OCI-LY3 (cell line): ENCODE measurements at regions not wholly inside any gene's neighbourhood (a gene's known extent, or its start where the extent isn't known, plus 50 kb on each side); places are given as distances from the start of the nearest gene placed in this dataset.

Experiments used
- H2AFZ ChIP-seq: fragments of 200-600, 300-600 bp; shearing (Covaris generic); 2 replicates; pipeline ENCODE4 v1.6.0; 2014; ENCODE audit warnings: antibody characterized with exemption, low read depth, low read length
- H3K27ac ChIP-seq: fragments of 200-600, 300-600 bp; sonication (generic); 2 replicates; pipeline ENCODE4 v1.5.1; 2014; ENCODE audit warnings: mild to moderate bottlenecking, low read length, moderate library complexity, mixed read lengths
- H3K27me3 ChIP-seq: fragments of 200-600, 300-600 bp; sonication (generic); 2 replicates; pipeline ENCODE4 v1.6.1; 2014; ENCODE audit warnings: low read depth, low read length, mixed read lengths
- H3K36me3 ChIP-seq: fragments of 200-600, 300-600 bp; sonication (generic); replicated peaks from 2 replicates; pipeline ENCODE3; 2014; ENCODE audit warnings: low read depth, low read length, mixed read lengths
- H3K4me1 ChIP-seq: fragments of 300-600, 200-600 bp; sonication (generic); 2 replicates; pipeline ENCODE4 v1.6.1; 2014; ENCODE audit warnings: low read length, mixed read lengths
- H3K4me2 ChIP-seq: fragments of 200-600, 300-600 bp; sonication (generic); 2 replicates; pipeline ENCODE4 v1.6.1; 2014; ENCODE audit warnings: low read length, mixed read lengths
- H3K4me3 ChIP-seq: fragments of 300-600, 200-600 bp; sonication (generic); 2 replicates; pipeline ENCODE4 v1.5.1; 2014; ENCODE audit warnings: antibody characterized with exemption, mild to moderate bottlenecking, low read length, moderate library complexity
- H3K79me2 ChIP-seq: fragments of 300-600, 200-600 bp; shearing (Covaris generic); 2 replicates; pipeline ENCODE4 v1.6.1; 2014; ENCODE audit warnings: mild to moderate bottlenecking, low read length, mixed read lengths
- H3K9ac ChIP-seq: fragments of 300-600, 200-600 bp; shearing (Covaris generic); 2 replicates; pipeline ENCODE4 v1.6.0; 2014; ENCODE audit warnings: mild to moderate bottlenecking, low read length, moderate library complexity
- H3K9me3 ChIP-seq: fragments of 200-600, 300-600 bp; shearing (Covaris generic); 2 replicates; pipeline ENCODE4 v1.6.1; 2014; ENCODE audit warnings: low read length, mixed read lengths; ENCODE audit not compliant: insufficient read depth
- H4K20me1 ChIP-seq: fragments of 200-600, 300-600 bp; sonication (generic); 2 replicates; pipeline ENCODE4 v1.6.1; 2016; ENCODE audit warnings: low read length, mixed read lengths; ENCODE audit not compliant: insufficient read depth
- EZH2phosphoT487 ChIP-seq: fragments of 200-600 bp; shearing (Covaris generic); IDR thresholded peaks from 2 replicates; pipeline ENCODE4 v1.6.1; 2018; ENCODE audit warnings: antibody characterized with exemption, mixed run types, low read depth
- TF ChIP-seq, protein P1 (sequence below): fragments of 200-600, 300-600 bp; sonication (generic); IDR thresholded peaks from 2 replicates; pipeline ENCODE4 v1.5.1; 2014; ENCODE audit warnings: antibody characterized with exemption, low read length, low read depth

GRCh38 chr2:224308272-224308911 lies 93.5 kb downstream of the FAM124B start:
- Histone ChIP-seq H2AFZ (no peak overlapping the region), H4K20me1 (no peaks in the 10 kb centered on the region), H3K27me3 (no peaks in the 10 kb centered on the region), H3K4me2 (peak overlapping the region; percentile 63), H3K79me2 (no peaks in the 10 kb centered on the region), H3K4me3 (peak overlapping the region; percentile 8; the same call in 1 of the 2 replicates), H3K9ac (no peak overlapping the region), H3K4me1 (peaks cover 15% of the 10 kb centered on the region), H3K27ac (no peak overlapping the region), H3K9me3 (no peaks in the 10 kb centered on the region), H3K36me3 (no peaks in the 10 kb centered on the region)
- TF ChIP-seq, protein P1, sequence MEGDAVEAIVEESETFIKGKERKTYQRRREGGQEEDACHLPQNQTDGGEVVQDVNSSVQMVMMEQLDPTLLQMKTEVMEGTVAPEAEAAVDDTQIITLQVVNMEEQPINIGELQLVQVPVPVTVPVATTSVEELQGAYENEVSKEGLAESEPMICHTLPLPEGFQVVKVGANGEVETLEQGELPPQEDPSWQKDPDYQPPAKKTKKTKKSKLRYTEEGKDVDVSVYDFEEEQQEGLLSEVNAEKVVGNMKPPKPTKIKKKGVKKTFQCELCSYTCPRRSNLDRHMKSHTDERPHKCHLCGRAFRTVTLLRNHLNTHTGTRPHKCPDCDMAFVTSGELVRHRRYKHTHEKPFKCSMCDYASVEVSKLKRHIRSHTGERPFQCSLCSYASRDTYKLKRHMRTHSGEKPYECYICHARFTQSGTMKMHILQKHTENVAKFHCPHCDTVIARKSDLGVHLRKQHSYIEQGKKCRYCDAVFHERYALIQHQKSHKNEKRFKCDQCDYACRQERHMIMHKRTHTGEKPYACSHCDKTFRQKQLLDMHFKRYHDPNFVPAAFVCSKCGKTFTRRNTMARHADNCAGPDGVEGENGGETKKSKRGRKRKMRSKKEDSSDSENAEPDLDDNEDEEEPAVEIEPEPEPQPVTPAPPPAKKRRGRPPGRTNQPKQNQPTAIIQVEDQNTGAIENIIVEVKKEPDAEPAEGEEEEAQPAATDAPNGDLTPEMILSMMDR: no peak
- TF ChIP-seq EZH2phosphoT487: no peak

- H3K9me3 ChIP-seq: no peaks in the 10 kb centered on the region
- H3K27me3 ChIP-seq: no peaks in the 10 kb centered on the region
- no peak overlapping the region for H3K4me3 ChIP-seq
- H3K79me2 ChIP-seq: no peaks in the 10 kb centered on the region
- no peak overlapping the region for H3K27ac ChIP-seq
- H2AFZ ChIP-seq: no peak overlapping the region
- TF ChIP-seq, protein P1: no peak
- no peak for TF ChIP-seq EZH2phosphoT487
- H3K9ac ChIP-seq: no peak overlapping the region
- no peaks in the 10 kb centered on the region for H4K20me1 ChIP-seq
- peaks cover 1% of the 10 kb centered on the region for H3K4me1 ChIP-seq
- no peak overlapping the region for H3K4me2 ChIP-seq
- H3K36me3 ChIP-seq: no peaks in the 10 kb centered on the region
Measured at GRCh38 chr2:224302952-224303351, 99.0 kb downstream of the FAM124B start.

- H3K79me2 ChIP-seq: no peaks in the 10 kb centered on the region
- H3K27me3 ChIP-seq: peaks cover 16% of the 10 kb centered on the region
- TF ChIP-seq EZH2phosphoT487: no peak
- TF ChIP-seq, protein P1: no peak
- no peak overlapping the region for H3K9ac ChIP-seq
- H3K4me1 ChIP-seq: no peaks in the 10 kb centered on the region
- no peaks in the 10 kb centered on the region for H3K9me3 ChIP-seq
- H3K27ac ChIP-seq: no peak overlapping the region
- H4K20me1 ChIP-seq: no peaks in the 10 kb centered on the region
- no peak overlapping the region for H3K4me2 ChIP-seq
- H3K4me3 ChIP-seq: no peak overlapping the region
- H2AFZ ChIP-seq: no peak overlapping the region
- H3K36me3 ChIP-seq: no peaks in the 10 kb centered on the region
Measured at GRCh38 chr2:224293976-224294375, 107.9 kb downstream of the FAM124B start.

DNA sequence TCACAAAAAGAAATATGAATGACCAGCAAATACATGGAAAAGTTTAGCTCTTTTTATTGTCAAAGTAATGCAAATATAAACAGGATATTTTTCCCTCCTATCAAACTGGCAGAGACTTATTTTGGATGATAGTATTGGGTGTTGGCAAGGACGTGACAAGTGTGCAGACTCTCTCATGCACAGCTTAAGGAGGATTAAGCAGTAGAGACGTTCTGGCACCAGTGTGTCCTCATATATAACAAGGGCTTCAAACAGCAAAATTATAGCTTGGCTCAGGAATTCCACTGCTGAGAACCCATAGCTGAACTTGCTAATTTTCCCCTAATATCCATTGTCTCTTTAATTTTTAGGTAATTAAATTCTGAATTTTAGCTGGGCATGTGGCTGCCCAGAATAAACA lies 114.4 kb downstream of the FAM124B start:
- Histone ChIP-seq H3K36me3 (no peaks in the 10 kb centered on the region), H2AFZ (no peak overlapping the region), H3K4me3 (no peak overlapping the region), H3K27ac (no peak overlapping the region), H3K4me2 (no peak overlapping the region), H3K4me1 (no peaks in the 10 kb centered on the region), H3K9ac (no peak overlapping the region), H3K79me2 (no peaks in the 10 kb centered on the region), H4K20me1 (no peaks in the 10 kb centered on the region), H3K9me3 (no peaks in the 10 kb centered on the region), H3K27me3 (peaks cover 34% of the 10 kb centered on the region)
- TF ChIP-seq EZH2phosphoT487: no peak
- TF ChIP-seq, protein P1: no peak
